ENCODE measurements at regions not wholly inside any gene's neighbourhood (a gene's known extent, or its start where the extent isn't known, plus 50 kb on each side); places are given as distances from the start of the nearest gene placed in this dataset.

DNA sequence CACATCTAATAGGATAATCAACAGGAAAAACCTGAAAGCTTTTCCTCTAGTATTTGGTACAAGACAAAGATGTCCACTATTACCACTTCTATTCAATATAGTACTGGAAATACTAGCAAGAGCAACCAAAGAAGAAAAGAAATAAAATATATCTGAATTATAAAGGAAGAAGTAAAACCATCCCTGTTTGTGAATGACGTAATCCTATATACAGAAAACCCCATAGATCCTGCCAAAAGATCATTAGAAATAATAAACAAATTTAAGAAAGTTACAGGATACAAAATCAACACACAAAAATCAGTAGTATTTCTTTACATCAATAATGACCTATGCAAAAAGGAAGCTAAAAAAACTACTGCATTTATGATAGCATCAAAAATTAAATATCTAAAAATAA, 1191.3 kb upstream of the C9orf72 start:
- no peak overlapping the region for H3K4me2 ChIP-seq (ENCODE audit: low read depth, low read length)
- intact Hi-C loops (cut with micrococcal nuclease; ENCODE audit: unreplicated experiment) (no loop called here), in situ Hi-C loops (cut with HindIII; ENCODE audit: extremely low pct_ligation_motif_present, low pct_unique_long_range_greater_than_20kb) (no loop called here)
- no peaks in the 10 kb centered on the region for H3K27me3 ChIP-seq (ENCODE audit: control insufficient read depth in 1 of 2, insufficient read depth in 2 of 2, low read length in 2 of 2)
- no peak overlapping the region for H3K27ac ChIP-seq (ENCODE audit: extremely low read length, insufficient read depth, low read length)
- no peaks in the 10 kb centered on the region for H3K36me3 ChIP-seq (replicated peaks in 1 of 2; ENCODE audit: control insufficient read depth in 1 of 2, insufficient read depth in 2 of 2, low read length in 2 of 2)
- ATAC-seq: no peak
- DNase-seq (ENCODE audit: low spot score): no peak
- no peaks in the 10 kb centered on the region for H3K4me1 ChIP-seq (ENCODE audit: insufficient read depth, low read length)
- no peaks in the 10 kb centered on the region for H4K20me1 ChIP-seq (ENCODE audit: insufficient read depth, low read length)
- ChIA-PET POLR2A (no interaction called here), CTCF (ENCODE audit: low intra/inter-chr PET ratio, low total read pairs) (no interaction called here)
- no peak overlapping the region for H2AFZ ChIP-seq (ENCODE audit: low read length)
- BruUV-seq (replicated peaks): no TSS peak
- 0% methylated on average over 1 of the region's 1 CpG for WGBS (ENCODE audit: low lambda C conversion rate)
- no peaks in the 10 kb centered on the region for H3K9me3 ChIP-seq (ENCODE audit: low read length)
- no peak for FAIRE-seq
- no peak overlapping the region for H3K4me3 ChIP-seq (replicated peaks in 1 of 3; ENCODE audit: insufficient read depth in 1 of 3, low read depth in 2 of 3, low read length in 3 of 3)
- H3K9ac ChIP-seq (ENCODE audit: insufficient read depth, low read depth, low read length): no peak overlapping the region
- H3K79me2 ChIP-seq (ENCODE audit: insufficient read depth, low read length): no peaks in the 10 kb centered on the region
- TF ChIP-seq ATF7 (IDR thresholded peaks at IDR 0.05) (peak; percentile 96), ATF7 (CRISPR knock-in tag; IDR thresholded peaks at IDR 0.05) (no peak), NAIF1 (CRISPR knock-in tag; IDR thresholded peaks at IDR 0.05; ENCODE audit: borderline replicate concordance) (no peak)

DNA sequence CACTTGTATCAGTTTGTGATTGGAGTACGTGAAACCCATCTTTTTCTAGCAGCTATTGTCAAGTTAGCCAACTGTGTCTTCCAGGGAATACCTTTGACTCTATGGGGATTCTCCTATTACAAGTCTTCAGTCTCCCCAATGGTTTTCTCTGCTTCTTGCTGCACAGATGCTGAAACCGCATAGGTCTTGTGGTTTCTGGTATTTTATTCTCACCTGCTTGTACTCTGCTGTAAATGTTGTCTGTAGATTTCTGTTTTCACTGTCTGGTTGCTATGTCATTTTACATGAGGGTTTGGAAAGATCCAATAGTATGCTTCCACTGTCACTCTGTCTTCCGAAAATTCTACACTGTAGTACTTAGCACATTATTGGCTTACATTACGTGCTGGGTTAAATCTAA, 1196.9 kb upstream of the C9orf72 start:
- POLR2A ChIA-PET: no interaction called here
- Histone ChIP-seq H3K27ac (ENCODE audit: extremely low read length, insufficient read depth, low read length) (no peak overlapping the region), H3K4me1 (ENCODE audit: insufficient read depth, low read length) (no peaks in the 10 kb centered on the region), H3K36me3 (replicated peaks in 1 of 2; ENCODE audit: control insufficient read depth in 1 of 2, insufficient read depth in 2 of 2, low read length in 2 of 2) (no peaks in the 10 kb centered on the region), H3K79me2 (ENCODE audit: insufficient read depth, low read length) (no peaks in the 10 kb centered on the region), H3K27me3 (ENCODE audit: control insufficient read depth in 1 of 2, insufficient read depth in 2 of 2, low read length in 2 of 2) (no peaks in the 10 kb centered on the region), H2AFZ (ENCODE audit: low read length) (no peak overlapping the region), H4K20me1 (ENCODE audit: insufficient read depth, low read length) (no peaks in the 10 kb centered on the region), H3K9me3 (ENCODE audit: low read length) (no peaks in the 10 kb centered on the region), H3K9ac (ENCODE audit: insufficient read depth, low read depth, low read length) (no peak overlapping the region), H3K4me2 (ENCODE audit: low read depth, low read length) (no peak overlapping the region), H3K4me3 (replicated peaks in 1 of 3; ENCODE audit: insufficient read depth in 1 of 3, low read depth in 2 of 3, low read length in 3 of 3) (no peak overlapping the region)
- in situ Hi-C loops (cut with HindIII; ENCODE audit: extremely low pct_ligation_motif_present, low pct_unique_long_range_greater_than_20kb) (no loop called here), intact Hi-C loops (cut with micrococcal nuclease; ENCODE audit: unreplicated experiment) (no loop called here)
- FAIRE-seq (no peak), DNase-seq (ENCODE audit: low spot score) (no peak), ATAC-seq (no peak)
- BruUV-seq (replicated peaks): no TSS peak
- WGBS (ENCODE audit: low lambda C conversion rate): under 1% methylated on average over 4 of the region's 4 CpGs
- CTCF ChIA-PET (ENCODE audit: low intra/inter-chr PET ratio, low total read pairs): no interaction called here
- TF ChIP-seq PCBP2 (optimal IDR thresholded peaks at IDR 0.05; ENCODE audit: low read depth, low read length, poor library complexity, severe bottlenecking) (no peak), ZBTB8A (CRISPR knock-in tag; IDR thresholded peaks at IDR 0.05; ENCODE audit: borderline replicate concordance, low read depth) (no peak)
